ES-I3 (cell line): ENCODE measurements at regions not wholly inside any gene's neighbourhood (a gene's known extent, or its start where the extent isn't known, plus 50 kb on each side); places are given as distances from the start of the nearest gene placed in this dataset.

ENCODE experiments used
- H3K36me3 ChIP-seq: 2 replicates; pipeline ENCODE4 v1.6.1; 2013; ENCODE audit warnings: mild to moderate bottlenecking, low read length, control low read depth, moderate library complexity; ENCODE audit not compliant: insufficient read depth
- H3K4me1 ChIP-seq: 2 replicates; pipeline ENCODE4 v1.6.1; 2013; ENCODE audit warnings: mild to moderate bottlenecking, control low read depth, low read length; ENCODE audit not compliant: insufficient read depth
- H3K9ac ChIP-seq: 2 replicates; pipeline ENCODE4 v1.6.1; 2013; ENCODE audit warnings: low read depth, mild to moderate bottlenecking, low read length, moderate library complexity
- H3K9me3 ChIP-seq: 2 replicates; pipeline ENCODE4 v1.6.1; 2013; ENCODE audit warnings: mild to moderate bottlenecking, low read length, moderate library complexity; ENCODE audit not compliant: control insufficient read depth, insufficient read depth

DNA sequence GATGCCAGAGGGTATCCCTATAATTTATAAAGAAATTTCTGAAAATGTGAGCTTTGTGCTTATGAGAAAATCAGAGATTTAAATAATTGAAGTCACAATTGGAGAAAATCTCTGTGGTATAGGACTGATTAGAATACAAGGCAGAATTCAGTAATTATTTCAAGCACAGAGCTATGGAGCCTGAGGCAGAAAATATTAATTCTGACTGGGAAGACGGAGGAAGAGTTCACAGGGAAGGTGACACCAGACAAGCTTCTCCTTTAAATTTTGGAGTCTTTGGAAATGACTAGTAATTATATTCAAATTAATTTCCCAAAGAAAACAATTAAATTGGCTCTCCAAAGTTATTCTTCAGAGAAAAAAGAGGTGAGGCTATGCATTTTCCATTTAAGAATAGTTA is 121.5 kb downstream of the CHRM3 start:
- peaks cover 8% of the 10 kb centered on the region for H3K9me3 ChIP-seq
- H3K4me1 ChIP-seq = no peaks in the 10 kb centered on the region
- no peak overlapping the region for H3K9ac ChIP-seq
- no peaks in the 10 kb centered on the region for H3K36me3 ChIP-seq

GRCh38 chr1:239511875-239512274 is 125.5 kb downstream of the CHRM3 start:
- H3K4me1 ChIP-seq = peaks cover 5% of the 10 kb centered on the region; the same call in 1 of the 2 replicates
- no peak overlapping the region for H3K9ac ChIP-seq
- no peaks in the 10 kb centered on the region for H3K36me3 ChIP-seq
- H3K9me3 ChIP-seq = peaks cover 8% of the 10 kb centered on the region

DNA sequence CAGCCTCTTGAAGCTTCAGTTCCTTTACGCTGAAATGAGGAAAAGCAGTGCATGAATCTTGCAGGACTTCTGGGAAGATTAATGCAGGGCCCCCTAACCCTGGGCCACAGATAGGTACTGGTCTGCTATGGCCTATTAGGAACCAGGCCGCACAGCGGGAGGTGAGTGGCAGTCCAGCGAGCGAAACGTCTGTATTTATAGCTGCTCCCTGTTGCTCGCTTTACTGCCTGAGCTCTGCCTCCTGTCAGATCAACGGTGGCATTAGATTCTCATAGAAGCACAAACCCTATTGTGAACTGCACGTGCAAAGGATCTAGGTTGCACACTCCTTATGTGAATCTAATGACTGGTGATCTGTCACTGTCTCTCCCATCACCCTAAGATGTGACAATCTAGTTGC is 130.2 kb downstream of the CHRM3 start:
- Histone ChIP-seq H3K4me1 (peaks cover 5% of the 10 kb centered on the region; the same call in 1 of the 2 replicates), H3K9me3 (no peaks in the 10 kb centered on the region), H3K36me3 (no peaks in the 10 kb centered on the region), H3K9ac (no peak overlapping the region)

GRCh38 chr1:239526391-239526790 is 140.0 kb downstream of the CHRM3 start:
- Histone ChIP-seq H3K36me3 (no peaks in the 10 kb centered on the region), H3K9me3 (no peaks in the 10 kb centered on the region), H3K4me1 (no peaks in the 10 kb centered on the region), H3K9ac (no peak overlapping the region)

GRCh38 chr1:239527051-239527693 is 140.8 kb downstream of the CHRM3 start:
- H3K9me3 ChIP-seq = no peaks in the 10 kb centered on the region
- H3K36me3 ChIP-seq = no peaks in the 10 kb centered on the region
- no peak overlapping the region for H3K9ac ChIP-seq
- no peaks in the 10 kb centered on the region for H3K4me1 ChIP-seq

GRCh38 chr1:239536165-239536849 is 149.9 kb downstream of the CHRM3 start:
- Histone ChIP-seq H3K9me3 (no peaks in the 10 kb centered on the region), H3K4me1 (peaks cover 17% of the 10 kb centered on the region), H3K9ac (no peak overlapping the region), H3K36me3 (no peaks in the 10 kb centered on the region; the same call in 1 of the 2 replicates)

GRCh38 chr1:239537795-239538194 is 151.4 kb downstream of the CHRM3 start:
- H3K9ac ChIP-seq = no peak overlapping the region
- H3K9me3 ChIP-seq = no peaks in the 10 kb centered on the region
- H3K36me3 ChIP-seq = no peaks in the 10 kb centered on the region; the same call in 1 of the 2 replicates
- H3K4me1 ChIP-seq = peaks cover 17% of the 10 kb centered on the region

DNA sequence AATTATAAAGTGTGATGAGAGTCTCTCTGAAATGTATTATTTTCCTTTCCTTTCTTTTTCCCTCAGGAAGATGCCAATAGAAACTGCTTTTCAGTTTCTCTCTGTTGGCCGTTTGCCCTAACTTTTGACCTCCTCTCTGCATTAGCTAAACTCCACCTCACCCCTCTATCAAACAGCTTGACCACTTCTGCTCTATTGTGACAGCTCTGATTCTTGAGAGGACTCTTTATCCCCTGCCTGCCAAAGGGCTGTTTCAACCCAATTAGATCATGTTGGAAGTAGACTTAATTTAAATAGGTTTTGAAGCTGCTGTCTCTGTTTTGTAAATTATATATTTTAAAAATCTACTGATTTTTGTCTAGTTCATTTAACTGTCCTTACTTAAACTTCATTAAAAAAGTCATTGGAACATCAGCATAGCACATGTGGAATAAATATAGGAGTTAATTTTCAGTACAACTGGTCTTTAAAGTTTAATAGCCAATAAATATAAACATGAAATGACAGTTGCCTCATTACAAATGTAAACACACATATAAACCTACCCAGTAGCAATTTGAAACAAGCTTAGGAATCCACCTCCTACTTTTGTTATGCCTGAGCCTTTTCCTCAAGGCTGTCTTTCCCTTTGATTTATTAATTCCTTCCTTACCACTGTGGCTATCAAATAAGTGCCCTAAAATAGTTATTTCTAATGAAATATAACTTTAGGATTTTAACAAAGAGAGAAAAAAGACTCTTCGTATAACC is 152.0 kb downstream of the CHRM3 start:
- Histone ChIP-seq H3K9ac (no peak overlapping the region), H3K36me3 (no peaks in the 10 kb centered on the region; the same call in 1 of the 2 replicates), H3K4me1 (peaks cover 17% of the 10 kb centered on the region), H3K9me3 (no peaks in the 10 kb centered on the region)

DNA sequence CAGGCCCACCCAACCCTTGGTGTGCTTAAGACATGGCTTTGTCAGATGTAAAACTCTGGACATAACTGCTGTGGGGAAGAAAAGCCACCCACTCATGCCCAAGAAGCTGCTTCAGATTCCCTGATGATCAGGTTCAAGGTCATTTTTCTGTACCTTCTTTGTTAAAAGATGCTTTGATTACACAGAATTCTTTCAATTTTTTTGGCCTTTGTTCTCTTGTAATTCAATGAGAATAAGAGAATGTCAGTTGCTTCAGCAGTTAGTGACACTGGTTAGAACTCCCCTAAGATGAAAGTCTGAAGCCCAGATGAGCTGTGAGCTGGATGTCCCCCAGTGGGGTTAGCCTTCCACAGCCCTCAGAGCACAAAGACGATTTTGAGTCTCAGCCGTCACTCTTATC is 152.7 kb downstream of the CHRM3 start:
- Histone ChIP-seq H3K36me3 (no peaks in the 10 kb centered on the region), H3K9ac (no peak overlapping the region), H3K9me3 (no peaks in the 10 kb centered on the region), H3K4me1 (peaks cover 17% of the 10 kb centered on the region)

GRCh38 chr1:239539812-239540211 is 153.4 kb downstream of the CHRM3 start:
- Histone ChIP-seq H3K36me3 (no peaks in the 10 kb centered on the region), H3K4me1 (peaks cover 17% of the 10 kb centered on the region), H3K9me3 (no peaks in the 10 kb centered on the region), H3K9ac (no peak overlapping the region)

DNA sequence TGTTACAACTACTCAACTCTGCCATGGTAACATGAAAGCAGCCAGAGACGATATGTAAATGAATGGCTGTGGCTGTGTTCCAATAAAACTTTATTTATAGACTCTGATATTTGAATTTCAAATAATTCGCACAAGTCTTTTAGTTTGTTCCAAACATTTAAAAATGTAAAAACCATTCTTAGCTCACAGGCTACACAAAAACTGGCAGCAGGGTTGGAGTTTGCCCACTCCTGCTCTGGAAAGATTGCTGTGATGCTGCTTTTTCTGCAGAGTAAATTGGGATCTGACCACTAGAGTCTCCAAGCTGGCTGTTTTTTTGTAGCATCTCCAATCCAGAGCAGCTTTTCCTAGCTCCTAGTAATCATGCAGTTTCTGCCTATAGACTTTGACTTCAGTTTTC is 157.5 kb downstream of the CHRM3 start:
- Histone ChIP-seq H3K9me3 (no peaks in the 10 kb centered on the region), H3K4me1 (0 out of 2 replicates have a peak, but pooled peaks cover 4% of the 10 kb centered on the region), H3K36me3 (no peaks in the 10 kb centered on the region), H3K9ac (no peak overlapping the region)

DNA sequence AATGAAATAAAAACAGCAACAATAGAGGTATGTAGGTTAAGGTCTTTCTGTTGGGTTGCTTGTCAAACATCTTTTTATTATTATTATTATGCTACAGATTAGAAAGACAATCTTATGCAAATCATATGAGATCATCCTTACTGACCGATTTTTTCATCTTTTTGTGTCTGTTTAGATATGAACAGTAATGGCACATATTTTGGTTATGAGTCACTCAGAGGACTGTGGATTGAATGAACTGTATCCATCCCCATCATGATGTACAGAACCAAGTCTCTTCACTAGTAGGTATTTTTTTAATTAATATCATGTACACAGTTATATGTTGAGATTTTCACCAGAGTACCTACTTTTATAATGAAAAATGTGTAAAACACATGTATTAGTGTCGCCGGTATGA is 159.1 kb downstream of the CHRM3 start:
- H3K9me3 ChIP-seq = no peaks in the 10 kb centered on the region

DNA sequence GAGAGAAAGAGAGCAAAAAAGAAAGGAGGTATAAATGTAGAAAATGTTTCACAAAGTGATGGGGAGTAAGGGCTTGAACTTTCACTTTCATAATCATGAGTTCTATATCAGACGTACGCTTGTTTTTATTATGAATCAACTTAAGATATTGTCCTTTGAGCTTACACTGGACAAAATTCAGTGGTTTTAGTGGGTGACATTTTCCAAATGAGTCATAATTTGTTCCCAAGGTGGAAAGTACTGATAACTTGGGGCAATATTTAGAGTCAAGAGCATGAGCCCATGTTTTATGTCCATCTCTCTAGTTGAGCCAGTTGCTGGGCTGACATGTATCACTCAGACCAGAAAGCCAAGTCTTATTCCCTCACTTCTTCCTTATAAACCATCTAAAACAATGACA is 161.6 kb downstream of the CHRM3 start:
- Histone ChIP-seq H3K4me1 (no peaks in the 10 kb centered on the region), H3K36me3 (no peaks in the 10 kb centered on the region), H3K9ac (no peak overlapping the region)

More for the DNA sequence above, 159.1 kb downstream of the CHRM3 start:
- no peaks in the 10 kb centered on the region for H3K4me1 ChIP-seq
- H3K9ac ChIP-seq = no peak overlapping the region
- no peaks in the 10 kb centered on the region for H3K36me3 ChIP-seq

DNA sequence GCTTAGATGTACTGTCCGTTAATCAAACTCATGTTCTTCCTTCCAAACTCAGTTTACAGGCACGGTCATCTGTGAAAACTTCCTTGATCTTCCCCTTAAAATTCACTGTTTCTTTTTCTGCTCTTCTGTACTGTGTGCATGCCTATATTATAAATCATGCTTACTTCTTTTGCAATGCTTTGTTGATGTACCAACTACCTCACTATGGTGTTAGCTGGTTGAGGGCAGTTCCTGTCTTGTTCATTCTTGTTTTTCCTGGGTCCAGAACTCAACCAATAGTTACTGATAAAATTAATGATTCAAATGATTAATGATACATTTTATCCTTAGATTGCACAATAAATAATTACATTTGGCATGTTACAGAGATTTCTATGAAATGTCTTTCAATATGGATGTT is 163.8 kb downstream of the CHRM3 start:
- no peaks in the 10 kb centered on the region for H3K9me3 ChIP-seq
- H3K36me3 ChIP-seq = no peaks in the 10 kb centered on the region
- H3K9ac ChIP-seq = no peak overlapping the region
- 0 out of 2 replicates have a peak, but pooled peaks cover 2% of the 10 kb centered on the region for H3K4me1 ChIP-seq

More for the DNA sequence above, 161.6 kb downstream of the CHRM3 start:
- no peaks in the 10 kb centered on the region for H3K9me3 ChIP-seq
